ENCODE measurements at regions not wholly inside any gene's neighbourhood (a gene's known extent, or its start where the extent isn't known, plus 50 kb on each side); places are given as distances from the start of the nearest gene placed in this dataset.

DNA sequence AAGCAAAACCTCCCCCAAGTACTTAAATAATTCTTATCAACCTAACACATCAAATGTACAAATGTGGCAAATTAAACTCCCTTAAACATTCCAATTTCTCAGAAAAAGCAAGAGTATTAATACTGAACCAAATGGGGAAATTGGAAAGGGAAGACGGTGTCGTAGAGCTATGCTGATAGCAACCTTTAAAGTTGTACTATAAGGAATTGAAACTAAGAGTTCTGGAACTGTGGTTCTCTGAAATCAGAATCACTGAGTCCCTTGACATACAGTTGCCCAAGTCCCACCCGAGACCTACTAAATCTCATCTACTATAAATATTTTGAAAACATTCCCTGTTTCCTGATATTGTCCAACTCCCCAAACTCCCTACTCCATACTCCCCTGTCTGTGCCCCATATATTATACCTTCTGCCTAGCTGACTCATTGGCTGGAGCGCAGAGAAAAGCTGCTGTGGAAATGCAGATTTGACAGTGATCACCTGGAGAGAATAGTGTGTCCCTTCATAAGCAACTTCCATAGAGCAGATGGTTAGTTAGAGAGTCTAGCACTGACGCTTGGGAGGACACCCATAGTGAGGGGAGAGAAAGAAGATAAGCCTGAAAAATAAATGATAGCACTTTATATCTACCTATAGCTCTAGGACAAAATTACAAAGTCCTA lies 51.4 kb upstream of the ITM2B start:
- DNase-seq (ENCODE audit: low read depth), result no peak
- TF ChIP-seq, protein P1, sequence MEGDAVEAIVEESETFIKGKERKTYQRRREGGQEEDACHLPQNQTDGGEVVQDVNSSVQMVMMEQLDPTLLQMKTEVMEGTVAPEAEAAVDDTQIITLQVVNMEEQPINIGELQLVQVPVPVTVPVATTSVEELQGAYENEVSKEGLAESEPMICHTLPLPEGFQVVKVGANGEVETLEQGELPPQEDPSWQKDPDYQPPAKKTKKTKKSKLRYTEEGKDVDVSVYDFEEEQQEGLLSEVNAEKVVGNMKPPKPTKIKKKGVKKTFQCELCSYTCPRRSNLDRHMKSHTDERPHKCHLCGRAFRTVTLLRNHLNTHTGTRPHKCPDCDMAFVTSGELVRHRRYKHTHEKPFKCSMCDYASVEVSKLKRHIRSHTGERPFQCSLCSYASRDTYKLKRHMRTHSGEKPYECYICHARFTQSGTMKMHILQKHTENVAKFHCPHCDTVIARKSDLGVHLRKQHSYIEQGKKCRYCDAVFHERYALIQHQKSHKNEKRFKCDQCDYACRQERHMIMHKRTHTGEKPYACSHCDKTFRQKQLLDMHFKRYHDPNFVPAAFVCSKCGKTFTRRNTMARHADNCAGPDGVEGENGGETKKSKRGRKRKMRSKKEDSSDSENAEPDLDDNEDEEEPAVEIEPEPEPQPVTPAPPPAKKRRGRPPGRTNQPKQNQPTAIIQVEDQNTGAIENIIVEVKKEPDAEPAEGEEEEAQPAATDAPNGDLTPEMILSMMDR (IDR thresholded peaks at IDR 0.05; ENCODE audit: insufficient read depth, low read length), result no peak
- no peak overlapping the region for H3K4me3 ChIP-seq (ENCODE audit: low read depth, low read length)

GRCh38 chr13:48178126-48178525 lies 54.9 kb upstream of the ITM2B start:
- peak; percentile 37 for DNase-seq (ENCODE audit: low read depth)
- TF ChIP-seq, protein P1 (IDR thresholded peaks at IDR 0.05; ENCODE audit: insufficient read depth, low read length), result no peak
- H3K4me3 ChIP-seq (ENCODE audit: low read depth, low read length), result no peak overlapping the region

DNA sequence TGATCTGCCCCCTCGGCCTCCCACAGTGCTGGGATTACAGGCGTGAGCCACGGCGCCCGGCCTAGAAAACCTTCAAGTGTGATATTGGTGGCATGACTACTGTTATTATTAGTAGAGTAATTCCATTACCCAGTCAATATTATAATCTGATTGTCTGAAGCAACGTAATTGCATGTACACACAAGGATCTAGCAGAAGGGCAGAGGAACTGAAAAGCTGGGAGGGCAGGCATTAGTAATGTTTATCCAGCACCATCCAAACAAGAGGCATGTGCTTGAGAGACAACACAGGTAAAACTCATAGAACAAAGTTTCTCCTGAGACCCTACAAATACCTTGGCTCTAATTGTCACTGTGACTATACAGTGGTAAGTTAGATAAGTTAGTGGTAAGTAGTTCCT lies 56.2 kb upstream of the ITM2B start:
- TF ChIP-seq, protein P1 (IDR thresholded peaks at IDR 0.05; ENCODE audit: insufficient read depth, low read length), result no peak
- no peak overlapping the region for H3K4me3 ChIP-seq (ENCODE audit: low read depth, low read length)
- no peak for DNase-seq (ENCODE audit: low read depth)

DNA sequence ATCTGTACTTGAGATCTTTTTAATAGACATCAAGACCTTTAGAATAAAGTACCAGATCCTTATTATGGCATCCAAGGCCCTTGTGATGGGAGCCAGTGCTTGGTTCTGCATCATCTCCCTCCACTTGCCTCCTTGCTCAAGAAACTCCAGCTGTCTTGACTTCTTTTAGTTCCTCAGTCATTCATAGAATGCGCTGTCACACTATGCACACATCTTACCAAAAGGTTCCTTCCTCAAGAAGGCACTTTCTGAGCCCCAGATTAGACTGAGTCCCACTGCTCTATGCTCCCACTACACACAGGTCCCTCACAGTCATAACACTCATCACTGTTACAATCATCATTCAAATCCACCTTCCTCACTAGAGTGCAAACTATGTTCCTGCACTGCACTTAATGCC lies 57.8 kb upstream of the ITM2B start:
- no peak for DNase-seq (ENCODE audit: low read depth)
- TF ChIP-seq, protein P1 (IDR thresholded peaks at IDR 0.05; ENCODE audit: insufficient read depth, low read length), result no peak
- H3K4me3 ChIP-seq (ENCODE audit: low read depth, low read length), result no peak overlapping the region

DNA sequence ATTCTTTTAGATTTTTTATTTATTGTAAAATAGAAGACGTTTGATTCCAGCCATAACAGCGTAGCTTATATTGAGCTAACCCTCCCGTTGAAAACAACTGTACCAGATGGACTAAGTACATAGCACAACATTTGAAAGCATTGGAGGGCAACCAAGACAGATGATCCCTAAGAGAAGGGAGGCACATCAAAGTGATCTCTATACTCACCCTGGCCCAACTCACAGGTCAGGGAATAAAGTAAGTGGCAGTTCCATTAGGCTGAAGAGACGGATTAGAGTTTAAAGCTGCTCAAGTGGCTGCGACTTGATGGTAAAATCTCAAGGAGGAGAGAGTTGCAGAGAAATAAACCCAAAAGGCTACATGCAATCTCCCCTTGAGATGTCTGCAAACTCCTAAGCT lies 65.1 kb upstream of the ITM2B start:
- H3K4me3 ChIP-seq (ENCODE audit: low read depth, low read length), result no peak overlapping the region
- no peak for DNase-seq (ENCODE audit: low read depth)
- TF ChIP-seq, protein P1 (IDR thresholded peaks at IDR 0.05; ENCODE audit: insufficient read depth, low read length), result no peak

GRCh38 chr13:48165727-48166126 lies 67.3 kb upstream of the ITM2B start:
- no peak for DNase-seq (ENCODE audit: low read depth)
- no peak overlapping the region for H3K4me3 ChIP-seq (ENCODE audit: low read depth, low read length)
- TF ChIP-seq, protein P1 (IDR thresholded peaks at IDR 0.05; ENCODE audit: insufficient read depth, low read length), result no peak

DNA sequence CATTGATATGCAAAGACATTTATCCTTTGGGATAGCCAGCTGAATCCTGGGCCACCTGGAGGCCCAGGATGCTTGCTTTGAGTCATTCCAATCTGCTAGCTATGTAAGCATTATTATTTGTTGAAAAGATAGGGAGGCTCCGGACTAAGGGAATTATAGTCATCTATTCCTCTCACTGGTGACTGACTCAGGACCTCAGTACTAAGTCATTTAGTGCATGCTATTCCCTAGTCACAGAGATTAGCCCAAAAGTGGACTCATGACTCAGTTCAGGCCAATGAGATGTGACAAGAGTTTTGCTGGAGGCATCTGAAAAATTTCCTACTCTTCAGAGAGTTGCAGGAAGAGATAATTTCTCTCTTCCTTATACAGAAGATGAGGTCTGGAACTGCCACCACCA lies 67.9 kb upstream of the ITM2B start:
- TF ChIP-seq, protein P1 (IDR thresholded peaks at IDR 0.05; ENCODE audit: insufficient read depth, low read length), result no peak
- DNase-seq (ENCODE audit: low read depth), result no peak
- H3K4me3 ChIP-seq (ENCODE audit: low read depth, low read length), result no peak overlapping the region

All from fibroblast of the aortic adventitia (primary cell).